ENCODE measurements at regions not wholly inside any gene's neighbourhood (a gene's known extent, or its start where the extent isn't known, plus 50 kb on each side); places are given as distances from the start of the nearest gene placed in this dataset.

DNA sequence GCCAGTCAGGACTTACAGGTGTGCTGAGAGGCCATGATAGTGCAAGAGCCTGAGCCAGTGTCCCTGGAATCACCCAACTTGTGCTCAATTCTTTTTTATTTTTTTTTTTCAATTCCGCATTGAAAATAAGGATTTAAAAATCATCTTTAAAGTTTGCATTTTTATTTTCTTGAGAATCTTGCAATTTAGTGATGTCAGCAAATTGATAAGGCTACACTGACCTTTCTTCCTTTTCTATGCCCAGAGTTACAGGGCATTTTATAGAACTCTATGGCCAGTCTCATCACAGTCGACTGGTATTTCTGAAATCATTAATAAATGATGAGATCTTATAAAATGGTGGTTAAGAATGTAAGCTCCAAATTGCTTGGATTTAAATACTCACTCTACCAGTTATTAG, 63.3 kb upstream of the PRKD1 start:
- TF ChIP-seq REST (IDR thresholded peaks at IDR 0.05; ENCODE audit: insufficient replicate concordance, low read depth) (no peak), POLR2AphosphoS5 (IDR thresholded peaks at IDR 0.05; ENCODE audit: low read depth) (no peak), CTCF (IDR thresholded peaks at IDR 0.05; ENCODE audit: insufficient read depth, low read length) (no peak), SPI1 (IDR thresholded peaks at IDR 0.05; ENCODE audit: borderline replicate concordance, low read depth) (no peak)

Data from HL-60 (cell line).